ENCODE measurements at regions not wholly inside any gene's neighbourhood (a gene's known extent, or its start where the extent isn't known, plus 50 kb on each side); places are given as distances from the start of the nearest gene placed in this dataset.

DNA sequence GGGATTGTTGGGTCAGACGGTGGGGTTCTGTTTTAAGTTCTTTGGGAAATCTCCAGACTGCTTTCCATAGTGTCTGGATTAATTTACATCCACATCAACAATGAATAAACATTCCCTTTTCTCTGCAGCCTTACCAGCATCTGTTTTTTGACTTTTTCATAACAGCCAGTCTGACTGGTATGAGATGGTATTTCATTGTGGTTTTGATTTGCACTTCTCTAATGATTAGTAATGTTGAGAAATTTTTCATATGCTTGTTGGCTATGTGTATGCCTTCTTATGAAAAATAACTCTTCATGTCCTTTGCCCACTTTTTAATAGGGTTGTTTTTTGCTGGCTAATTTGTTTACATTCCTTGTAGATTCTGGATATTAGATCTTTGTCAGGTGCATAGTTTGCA is 140.8 kb upstream of the CNTN1 start:
- TF ChIP-seq POLR2A (IDR thresholded peaks at IDR 0.05), result no peak
- TF ChIP-seq, protein P1, sequence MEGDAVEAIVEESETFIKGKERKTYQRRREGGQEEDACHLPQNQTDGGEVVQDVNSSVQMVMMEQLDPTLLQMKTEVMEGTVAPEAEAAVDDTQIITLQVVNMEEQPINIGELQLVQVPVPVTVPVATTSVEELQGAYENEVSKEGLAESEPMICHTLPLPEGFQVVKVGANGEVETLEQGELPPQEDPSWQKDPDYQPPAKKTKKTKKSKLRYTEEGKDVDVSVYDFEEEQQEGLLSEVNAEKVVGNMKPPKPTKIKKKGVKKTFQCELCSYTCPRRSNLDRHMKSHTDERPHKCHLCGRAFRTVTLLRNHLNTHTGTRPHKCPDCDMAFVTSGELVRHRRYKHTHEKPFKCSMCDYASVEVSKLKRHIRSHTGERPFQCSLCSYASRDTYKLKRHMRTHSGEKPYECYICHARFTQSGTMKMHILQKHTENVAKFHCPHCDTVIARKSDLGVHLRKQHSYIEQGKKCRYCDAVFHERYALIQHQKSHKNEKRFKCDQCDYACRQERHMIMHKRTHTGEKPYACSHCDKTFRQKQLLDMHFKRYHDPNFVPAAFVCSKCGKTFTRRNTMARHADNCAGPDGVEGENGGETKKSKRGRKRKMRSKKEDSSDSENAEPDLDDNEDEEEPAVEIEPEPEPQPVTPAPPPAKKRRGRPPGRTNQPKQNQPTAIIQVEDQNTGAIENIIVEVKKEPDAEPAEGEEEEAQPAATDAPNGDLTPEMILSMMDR (IDR thresholded peaks at IDR 0.05), result no peak
